HCT116 (cell line): ENCODE measurements at regions not wholly inside any gene's neighbourhood (a gene's known extent, or its start where the extent isn't known, plus 50 kb on each side); places are given as distances from the start of the nearest gene placed in this dataset.

Experiments used
- ATAC-seq: fragments of 200-7000 bp; cut with Tn5 transposase; 2 replicates; pipeline ENCODE4 v1.9.1; 2020; ENCODE audit warnings: mild to moderate bottlenecking, moderate library complexity
- BruUV-seq: library from RNA; stranded (reverse); fragments of 400-500 nt; replicated peaks from 2 replicates; lab custom pipeline; 2021; lab: Mats Ljungman, UMichigan
- CTCF ChIA-PET: fragments of 300-600 bp; sonication (Branson Sonifier 250); formaldehyde crosslinking; loops from one replicate; lab custom pipeline; 2021; ENCODE audit warnings: antibody characterized with exemption; lab: Charles Lee
- POLR2A ChIA-PET: fragments of 300-600, 350-600 bp; sonication (Branson Sonifier 250); formaldehyde crosslinking; loops from one replicate; lab custom pipeline; 2021; ENCODE audit warnings: antibody characterized with exemption; lab: Charles Lee
- RAD21 ChIA-PET, 2 experiments: fragments of 300-600 bp; sonication (Branson Sonifier 250); formaldehyde crosslinking; loops; one replicate each; lab custom pipeline; 2023; ENCODE audit warnings: low total read pairs in 2 of 2; ENCODE audit not compliant: uncharacterized antibody in 2 of 2, unreplicated experiment in 2 of 2, low non-redundant PET in 1 of 2; lab: Charles Lee
- DNase-seq: peaks from one replicate; pipeline ENCODE4 v3.0.0-alpha.2; 2010; ENCODE audit warnings: low read depth, low spot score
- H2AFZ ChIP-seq: fragments of 200-600 bp; shearing (Covaris generic), sonication (generic); 2 replicates; pipeline ENCODE4 v1.6.1; 2017; ENCODE audit warnings: low read depth, mixed run types, mixed read lengths, antibody characterized with exemption, low read length; ENCODE audit not compliant: poor library complexity, severe bottlenecking
- H3K27ac ChIP-seq: 2 replicates; pipeline ENCODE4 v1.5.1; 2012; ENCODE audit warnings: low read depth, low read length
- H3K27me3 ChIP-seq: fragments of 200-600 bp; sonication (generic); 2 replicates; pipeline ENCODE4 v1.6.1; 2016; ENCODE audit warnings: mixed run types, low read length, mixed read lengths; ENCODE audit not compliant: insufficient read depth
- H3K36me3 ChIP-seq, 2 experiments: fragments of 200-500 bp in 1 of 2; fragments of 200-600 bp in 1 of 2; sonication (Bioruptor generic) in 1 of 2; sonication (generic) in 1 of 2; 2 replicates each; pipeline versions ENCODE4 v1.5.1 to v1.6.1; 2014 to 2016; ENCODE audit warnings: low read length in 2 of 2, inconsistent platforms in 1 of 2, mixed read lengths in 1 of 2, mixed run types in 1 of 2; ENCODE audit not compliant: insufficient read depth in 2 of 2, control insufficient read depth in 1 of 2
- H3K4me1 ChIP-seq, 2 experiments: fragments of 200-600 bp in 1 of 2; sonication (generic) in 1 of 2; 2 replicates each; pipeline versions ENCODE4 v1.5.1 to v1.6.1; 2012 to 2017; ENCODE audit warnings: low read length in 2 of 2, inconsistent platforms in 1 of 2, mild to moderate bottlenecking in 1 of 2, mixed read lengths in 1 of 2, mixed run types in 1 of 2, moderate library complexity in 1 of 2; ENCODE audit not compliant: insufficient read depth in 2 of 2, control insufficient read depth in 1 of 2
- H3K4me2 ChIP-seq: fragments of 200-600 bp; sonication (generic); 2 replicates; pipeline ENCODE4 v1.6.1; 2017; ENCODE audit warnings: mixed run types, low read length, mixed read lengths
- H3K4me3 ChIP-seq, 2 experiments: fragments of 200-600 bp in 1 of 2; sonication (generic) in 1 of 2; replicated peaks in 1 of 2; 2 replicates each; pipeline ENCODE4 v1.5.1; 2011 to 2016; ENCODE audit warnings: low read length in 2 of 2, control low read depth in 1 of 2, low read depth in 1 of 2, mild to moderate bottlenecking in 1 of 2, mixed read lengths in 1 of 2, mixed run types in 1 of 2
- H3K79me2 ChIP-seq: fragments of 200-600 bp; sonication (generic); 2 replicates; pipeline ENCODE4 v1.6.1; 2017; ENCODE audit warnings: mild to moderate bottlenecking, mixed run types, low read length, moderate library complexity, mixed read lengths; ENCODE audit not compliant: insufficient read depth
- H3K9ac ChIP-seq: fragments of 200-600 bp; sonication (generic); 2 replicates; pipeline ENCODE4 v1.6.1; 2016; ENCODE audit warnings: low read length, mixed read lengths
- H3K9me2 ChIP-seq: fragments of 200-600 bp; sonication (generic), shearing (Covaris generic); 2 replicates; pipeline ENCODE4 v1.6.1; 2017; ENCODE audit warnings: mixed run types, mild to moderate bottlenecking, moderate library complexity; ENCODE audit not compliant: insufficient read depth
- H3K9me3 ChIP-seq, 2 experiments: fragments of 200-500 bp in 1 of 2; fragments of 200-600 bp in 1 of 2; sonication (Bioruptor generic) in 1 of 2; sonication (generic) in 1 of 2; 2 replicates each; pipeline ENCODE4 v1.6.1; 2014 to 2017; ENCODE audit warnings: low read length in 2 of 2, mixed read lengths in 2 of 2, inconsistent platforms in 1 of 2, low read depth in 1 of 2, mild to moderate bottlenecking in 1 of 2, mixed run types in 1 of 2, moderate library complexity in 1 of 2; ENCODE audit not compliant: control insufficient read depth in 1 of 2, insufficient read depth in 1 of 2
- H4K20me1 ChIP-seq: fragments of 200-600 bp; sonication (generic), shearing (Covaris generic); 2 replicates; pipeline ENCODE4 v1.6.1; 2017; ENCODE audit warnings: mixed run types, mild to moderate bottlenecking, moderate library complexity; ENCODE audit not compliant: insufficient read depth
- ATF3 ChIP-seq: IDR thresholded peaks from 2 replicates; pipeline ENCODE4 v1.6.1; 2012
- CTCF ChIP-seq, 3 experiments: fragments of 200-600 bp in 1 of 3; sonication (generic) in 1 of 3; IDR thresholded peaks in 2 of 3; conservative IDR thresholded peaks in 1 of 3; 2 replicates each; pipeline ENCODE4 v1.5.1; 2012 to 2017; ENCODE audit warnings: low read depth in 2 of 3, low read length in 2 of 3, antibody characterized with exemption in 1 of 3, borderline replicate concordance in 1 of 3, control low read depth in 1 of 3, mild to moderate bottlenecking in 1 of 3, mixed read lengths in 1 of 3, mixed run types in 1 of 3, moderate library complexity in 1 of 3; ENCODE audit not compliant: insufficient read depth in 1 of 3
- EGR1 ChIP-seq: IDR thresholded peaks from 2 replicates; pipeline ENCODE4 v1.6.1; 2012; ENCODE audit warnings: low read depth
- ELF1 ChIP-seq: IDR thresholded peaks from 2 replicates; pipeline ENCODE4 v1.6.1; 2012; ENCODE audit warnings: low read depth, borderline replicate concordance
- FOSL1 ChIP-seq: IDR thresholded peaks from 2 replicates; pipeline ENCODE4 v1.6.1; 2012; ENCODE audit warnings: low read depth
- JUND ChIP-seq: IDR thresholded peaks from 2 replicates; pipeline ENCODE4 v1.6.1; 2012
- MAX ChIP-seq: IDR thresholded peaks from 2 replicates; pipeline ENCODE4 v1.6.1; 2012
- POLR2A ChIP-seq: IDR thresholded peaks from 2 replicates; pipeline ENCODE4 v1.7.0; 2011; ENCODE audit warnings: borderline replicate concordance; ENCODE audit not compliant: insufficient read depth, insufficient read length; ENCODE audit errors: extremely low read depth
- POLR2AphosphoS5 ChIP-seq: IDR thresholded peaks from 2 replicates; pipeline ENCODE4 v1.6.1; 2011; ENCODE audit warnings: mild to moderate bottlenecking, low read depth, low read length, moderate library complexity
- SIN3A ChIP-seq: IDR thresholded peaks from 2 replicates; pipeline ENCODE4 v1.6.1; 2012; ENCODE audit warnings: low read depth
- SP1 ChIP-seq: IDR thresholded peaks from 2 replicates; pipeline ENCODE4 v1.6.1; 2012; ENCODE audit warnings: low read depth
- SRF ChIP-seq: IDR thresholded peaks from 2 replicates; pipeline ENCODE4 v1.6.1; 2012; ENCODE audit warnings: low read depth
- ZNF274 ChIP-seq: fragments of 200-500 bp; sonication (Bioruptor generic); IDR thresholded peaks from 2 replicates; pipeline ENCODE4 v1.6.1; 2014; ENCODE audit warnings: mild to moderate bottlenecking, low read depth, low read length, inconsistent platforms
- intact Hi-C: fragments of 100-400 bp; cut with micrococcal nuclease; formaldehyde crosslinking; loops from 2 replicates; pipeline ENCODE4 v1.10.0; 2022

- Histone ChIP-seq H3K27me3 (no peaks in the 10 kb centered on the region), H4K20me1 (no peaks in the 10 kb centered on the region), H3K9me3 (peaks cover 6 to 21% of the 10 kb centered on the region in 2 experiments; a peak in 3 of 4 replicates), H3K4me1 (no peaks in the 10 kb centered on the region), H3K36me3 (no peaks in the 10 kb centered on the region), H3K4me3 (no peak overlapping the region), H3K9ac (no peak overlapping the region), H3K9me2 (no peaks in the 10 kb centered on the region), H2AFZ (no peak overlapping the region), H3K4me2 (no peak overlapping the region), H3K27ac (no peak overlapping the region), H3K79me2 (no peaks in the 10 kb centered on the region)
- DNase-seq = no peak
- TF ChIP-seq MAX (no peak), POLR2A (no peak), ELF1 (no peak), ATF3 (no peak), FOSL1 (no peak), SP1 (no peak)
- CTCF ChIA-PET = no interaction called here
- no TSS peak for BruUV-seq
- POLR2A ChIA-PET = no interaction called here
- RAD21 ChIA-PET = no interaction called here
- intact Hi-C loops = no loop called here
- no peak for ATAC-seq
These were observed 1452.7 kb upstream of the CDH8 start for GRCh38 chr16:63488955-63489354.

GRCh38 chr16:63481060-63481459 lies 1444.8 kb upstream of the CDH8 start:
- Histone ChIP-seq H3K4me1 (no peaks in the 10 kb centered on the region), H3K27ac (no peak overlapping the region), H2AFZ (no peak overlapping the region), H3K36me3 (no peaks in the 10 kb centered on the region), H3K27me3 (no peaks in the 10 kb centered on the region), H3K79me2 (no peaks in the 10 kb centered on the region), H3K4me2 (no peak overlapping the region), H3K9me3 (peaks cover 0 to 5% of the 10 kb centered on the region in 2 experiments; a peak in 3 of 4 replicates), H3K9ac (no peak overlapping the region), H4K20me1 (no peaks in the 10 kb centered on the region), H3K4me3 (no peak overlapping the region), H3K9me2 (no peaks in the 10 kb centered on the region)
- ChIA-PET CTCF (no interaction called here), POLR2A (no interaction called here), RAD21 (no interaction called here)
- BruUV-seq = no TSS peak
- intact Hi-C loops = no loop called here
- DNase-seq (no peak), ATAC-seq (no peak)
- TF ChIP-seq SIN3A (no peak), JUND (no peak), SRF (no peak), ZNF274 (no peak), EGR1 (no peak), POLR2AphosphoS5 (no peak), CTCF (IDR thresholded peaks at IDR 0.05 in 2 of 3, conservative IDR thresholded peaks at IDR 0.05 in 1 of 3; ENCODE audit: borderline replicate concordance in 1 of 3, insufficient read depth in 1 of 3, low read depth in 2 of 3, low read length in 2 of 3) (no peak), FOSL1 (no peak), POLR2A (no peak)
